ENCODE measurements at regions not wholly inside any gene's neighbourhood (a gene's known extent, or its start where the extent isn't known, plus 50 kb on each side); places are given as distances from the start of the nearest gene placed in this dataset.
A peak's percentile ranks its signal among the peaks of the same experiment; 100 is the strongest.
"Not testable (repeated sequence)": the region's sequence is repeated elsewhere in the genome, so short reads cannot be mapped to it uniquely, and the experiment has no call there.

GRCh38 chr9:6160579-6160978 is 55.0 kb upstream of the IL33 start:
- DNase-seq (ENCODE audit: low spot score) = no peak

- DNase-seq (ENCODE audit: low spot score) = no peak
Observed at GRCh38 chr9:6153425-6153824, 62.2 kb upstream of the IL33 start.

- no peak for DNase-seq (ENCODE audit: low spot score)
Observed at GRCh38 chr9:6152788-6153187, 62.8 kb upstream of the IL33 start.

- no peak for DNase-seq (ENCODE audit: low spot score)
Observed at GRCh38 chr9:6150483-6150882, 65.1 kb upstream of the IL33 start.

GRCh38 chr9:6149315-6149714 is 66.3 kb upstream of the IL33 start:
- DNase-seq (ENCODE audit: low spot score) = no peak

GRCh38 chr9:6147846-6148245 is 67.8 kb upstream of the IL33 start:
- no peak for DNase-seq (ENCODE audit: low spot score)

GRCh38 chr9:6144947-6145346 is 70.7 kb upstream of the IL33 start:
- DNase-seq (ENCODE audit: low spot score) = no peak

- no peak for DNase-seq (ENCODE audit: low spot score)
Observed at GRCh38 chr9:6142799-6143454, 72.7 kb upstream of the IL33 start.

GRCh38 chr9:6135780-6136179 is 79.8 kb upstream of the IL33 start:
- DNase-seq (ENCODE audit: low spot score) = not testable (repeated sequence)

GRCh38 chr9:6134661-6135180 is 80.9 kb upstream of the IL33 start:
- peak; percentile 67 for DNase-seq (ENCODE audit: low spot score)

GRCh38 chr9:6133346-6134063 is 82.1 kb upstream of the IL33 start:
- DNase-seq (ENCODE audit: low spot score) = peak; percentile 43

GRCh38 chr9:6132650-6133049 is 83.0 kb upstream of the IL33 start:
- no peak for DNase-seq (ENCODE audit: low spot score)

GRCh38 chr9:6128030-6128429 is 87.6 kb upstream of the IL33 start:
- no peak for DNase-seq (ENCODE audit: low spot score)

- no peak for DNase-seq (ENCODE audit: low spot score)
Observed at GRCh38 chr9:6126377-6126776, 89.2 kb upstream of the IL33 start.

- DNase-seq (ENCODE audit: low spot score) = no peak
Observed at GRCh38 chr9:6123416-6123815, 92.2 kb upstream of the IL33 start.

GRCh38 chr9:6121707-6122106 is 93.9 kb upstream of the IL33 start:
- no peak for DNase-seq (ENCODE audit: low spot score)

GRCh38 chr9:6114424-6114823 is 99.0 kb upstream of the RANBP6 start:
- no peak for DNase-seq (ENCODE audit: low spot score)

- DNase-seq (ENCODE audit: low spot score) = no peak
Observed at GRCh38 chr9:6113819-6114218, 98.4 kb upstream of the RANBP6 start.

GRCh38 chr9:6113312-6113711 is 97.9 kb upstream of the RANBP6 start:
- no peak for DNase-seq (ENCODE audit: low spot score)

- no peak for DNase-seq (ENCODE audit: low spot score)
Observed at GRCh38 chr9:6109986-6110385, 94.6 kb upstream of the RANBP6 start.

- DNase-seq (ENCODE audit: low spot score) = no peak
Observed at GRCh38 chr9:6109571-6109970, 94.1 kb upstream of the RANBP6 start.

GRCh38 chr9:6106711-6107339 is 91.4 kb upstream of the RANBP6 start:
- DNase-seq (ENCODE audit: low spot score) = peak; percentile 60

- DNase-seq (ENCODE audit: low spot score) = no peak
Observed at GRCh38 chr9:6105738-6106137, 90.3 kb upstream of the RANBP6 start.

Measured in GM03348 (cell line).